GM18517 (cell line): ENCODE measurements at regions not wholly inside any gene's neighbourhood (a gene's known extent, or its start where the extent isn't known, plus 50 kb on each side); places are given as distances from the start of the nearest gene placed in this dataset.
"Not testable (repeated sequence)": the region's sequence is repeated elsewhere in the genome, so short reads cannot be mapped to it uniquely, and the experiment has no call there.

Source experiments
- ATAC-seq: cut with Tn5 transposase; IDR thresholded peaks from one replicate; pipeline ENCODE4 v1.9.1; 2021; ENCODE audit warnings: mild to moderate bottlenecking, moderate library complexity; ENCODE audit not compliant: unreplicated experiment

- ATAC-seq = no peak
Observed at GRCh38 chr18:44286049-44286448, 394.6 kb upstream of the SETBP1 start.

- ATAC-seq = no peak
Observed at GRCh38 chr18:44290366-44290977, 390.2 kb upstream of the SETBP1 start.

GRCh38 chr18:44298566-44298965 is 382.1 kb upstream of the SETBP1 start:
- ATAC-seq = no peak

GRCh38 chr18:44309185-44309584 is 371.5 kb upstream of the SETBP1 start:
- ATAC-seq = no peak

GRCh38 chr18:44320619-44321460 is 359.8 kb upstream of the SETBP1 start:
- no peak for ATAC-seq

- ATAC-seq = no peak
Observed at GRCh38 chr18:44321868-44322590, 358.7 kb upstream of the SETBP1 start.

- ATAC-seq = no peak
Observed at GRCh38 chr18:44323125-44323524, 357.6 kb upstream of the SETBP1 start.

- no peak for ATAC-seq
Observed at GRCh38 chr18:44324361-44324760, 356.3 kb upstream of the SETBP1 start.

GRCh38 chr18:44325903-44326635 is 354.6 kb upstream of the SETBP1 start:
- no peak for ATAC-seq

GRCh38 chr18:44331656-44332570 is 348.8 kb upstream of the SETBP1 start:
- no peak for ATAC-seq

- ATAC-seq = no peak
Observed at GRCh38 chr18:44341759-44342158, 338.9 kb upstream of the SETBP1 start.

- ATAC-seq = no peak
Observed at GRCh38 chr18:44342162-44342561, 338.5 kb upstream of the SETBP1 start.

GRCh38 chr18:44342946-44343345 is 337.7 kb upstream of the SETBP1 start:
- no peak for ATAC-seq

GRCh38 chr18:44343570-44343969 is 337.1 kb upstream of the SETBP1 start:
- ATAC-seq = no peak

GRCh38 chr18:44356566-44357157 is 324.0 kb upstream of the SETBP1 start:
- no peak for ATAC-seq

- ATAC-seq = no peak
Observed at GRCh38 chr18:44358402-44358801, 322.3 kb upstream of the SETBP1 start.

GRCh38 chr18:44359741-44360140 is 320.9 kb upstream of the SETBP1 start:
- ATAC-seq = not testable (repeated sequence)

- not testable (repeated sequence) for ATAC-seq
Observed at GRCh38 chr18:44362213-44362612, 318.5 kb upstream of the SETBP1 start.

GRCh38 chr18:44370861-44371260 is 309.8 kb upstream of the SETBP1 start:
- no peak for ATAC-seq

GRCh38 chr18:44374966-44375365 is 305.7 kb upstream of the SETBP1 start:
- no peak for ATAC-seq
